Globus pallidus (tissue), 1 donor: ENCODE measurements at regions not wholly inside any gene's neighbourhood (a gene's known extent, or its start where the extent isn't known, plus 50 kb on each side); places are given as distances from the start of the nearest gene placed in this dataset.

Experiments used
- DNase-seq: peaks from one replicate; pipeline ENCODE4 v3.0.0-alpha.2; 2015; ENCODE audit warnings: low spot score

- no peak for DNase-seq
Observed at GRCh38 chr7:35581605-35582210, 113.2 kb downstream of the HERPUD2 start.

GRCh38 chr7:35576031-35576573 is 118.8 kb downstream of the HERPUD2 start:
- DNase-seq, result peak; percentile 47

- DNase-seq, result peak; percentile 31
Observed at GRCh38 chr7:35571611-35572240, 123.2 kb downstream of the HERPUD2 start.

- DNase-seq, result no peak
Observed at GRCh38 chr7:35570937-35571336, 124.0 kb downstream of the HERPUD2 start.

DNA sequence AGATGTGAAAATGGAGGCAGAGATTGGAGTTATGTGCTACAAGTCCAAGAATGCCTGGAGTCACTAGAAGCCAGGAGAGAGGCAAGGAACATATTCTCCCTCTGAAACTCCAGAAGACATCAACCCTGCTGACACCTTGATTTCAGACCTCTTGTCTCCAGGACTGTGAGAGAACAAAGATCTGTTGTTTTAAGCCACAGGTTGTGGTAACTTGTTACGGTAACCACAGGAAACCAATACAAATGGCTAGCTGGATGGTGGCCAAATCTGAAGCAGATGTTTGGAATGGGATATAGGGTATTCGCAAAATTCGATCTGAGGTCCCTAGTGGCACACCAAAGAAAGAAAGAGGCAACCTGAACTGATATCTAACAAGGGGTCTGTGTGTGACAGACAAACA is 129.0 kb downstream of the HERPUD2 start:
- no peak for DNase-seq

GRCh38 chr7:35558841-35559240 is 136.1 kb downstream of the HERPUD2 start:
- DNase-seq, result no peak

GRCh38 chr7:35556515-35557471 is 138.1 kb downstream of the HERPUD2 start:
- DNase-seq, result peak; percentile 2

- DNase-seq, result no peak
Observed at GRCh38 chr7:35555934-35556333, 139.0 kb downstream of the HERPUD2 start.

GRCh38 chr7:35555386-35555785 is 139.5 kb downstream of the HERPUD2 start:
- DNase-seq, result no peak

- DNase-seq, result no peak
Observed at GRCh38 chr7:35553519-35553918, 141.4 kb downstream of the HERPUD2 start.

DNA sequence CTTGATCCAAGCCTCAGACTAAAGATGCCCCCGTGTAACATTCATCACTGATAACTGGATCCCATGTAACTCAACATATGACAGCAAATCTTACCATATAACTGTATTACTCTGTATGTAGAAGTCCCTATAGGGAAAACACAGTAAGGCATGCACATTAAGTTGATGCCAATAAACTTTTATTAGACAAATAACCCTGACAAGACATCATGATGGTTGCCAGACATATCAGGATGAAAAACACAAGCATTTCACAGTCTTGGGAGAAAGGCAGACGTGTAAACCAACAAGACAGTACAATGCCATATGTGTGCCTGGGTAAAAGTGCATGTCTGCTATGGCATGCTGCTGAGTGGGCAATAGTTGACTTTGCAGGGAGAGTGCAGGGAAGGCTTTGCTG is 142.2 kb downstream of the HERPUD2 start:
- no peak for DNase-seq

DNA sequence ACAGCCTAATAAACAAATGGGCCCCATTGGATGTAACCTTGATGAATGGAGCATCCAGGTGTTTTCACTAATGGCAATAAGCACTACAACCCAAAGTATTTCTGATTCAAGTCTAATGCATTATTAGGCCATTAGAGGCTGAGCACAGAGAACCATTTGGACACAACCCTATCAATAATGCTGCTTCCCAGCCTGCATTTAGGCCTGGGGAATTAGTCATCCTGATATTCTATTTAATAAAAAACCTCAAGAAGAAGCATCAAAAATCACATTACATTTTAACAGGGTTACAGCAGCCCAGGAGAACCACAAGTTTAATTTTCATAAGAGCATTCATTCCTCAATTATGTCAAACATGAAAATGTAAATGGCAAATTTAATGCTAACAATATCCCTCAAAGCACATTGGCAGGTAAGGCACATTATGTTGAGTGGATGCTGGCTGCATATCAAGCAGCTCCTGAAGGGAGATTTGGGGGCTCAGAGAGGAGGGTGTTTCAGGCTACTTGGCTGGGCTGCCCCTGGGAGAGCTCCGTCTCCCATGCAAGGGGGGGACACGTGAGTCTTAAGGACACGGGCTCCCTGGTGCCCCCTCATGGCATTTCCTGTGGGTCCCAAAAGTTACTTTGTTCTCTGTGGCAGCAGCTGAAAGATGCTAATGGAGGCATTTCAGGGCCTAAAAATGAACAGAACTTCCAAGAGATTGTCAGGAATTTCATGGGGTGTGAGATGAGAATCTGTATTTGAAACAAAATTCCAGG is 143.4 kb downstream of the HERPUD2 start:
- DNase-seq, result no peak

DNA sequence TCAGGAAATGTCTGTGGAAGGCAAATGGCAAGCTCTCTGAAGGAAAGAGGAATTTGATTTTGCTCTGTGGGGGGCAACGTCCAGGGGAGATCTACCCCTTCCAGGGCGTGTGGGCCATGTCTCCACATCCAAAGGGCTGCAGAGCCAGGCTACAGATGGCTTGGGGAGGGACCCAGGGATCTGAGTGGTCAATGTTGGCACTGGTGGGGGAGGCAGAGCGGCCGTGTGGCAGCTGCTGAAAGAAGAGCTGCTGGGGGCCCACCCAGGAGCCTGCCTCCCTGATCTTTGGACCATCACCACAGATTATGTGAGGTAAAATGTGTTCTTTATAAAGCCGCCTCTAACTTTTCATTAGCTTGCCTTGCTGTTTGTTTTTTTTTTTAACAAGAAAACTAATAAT is 144.1 kb downstream of the HERPUD2 start:
- DNase-seq, result no peak

DNA sequence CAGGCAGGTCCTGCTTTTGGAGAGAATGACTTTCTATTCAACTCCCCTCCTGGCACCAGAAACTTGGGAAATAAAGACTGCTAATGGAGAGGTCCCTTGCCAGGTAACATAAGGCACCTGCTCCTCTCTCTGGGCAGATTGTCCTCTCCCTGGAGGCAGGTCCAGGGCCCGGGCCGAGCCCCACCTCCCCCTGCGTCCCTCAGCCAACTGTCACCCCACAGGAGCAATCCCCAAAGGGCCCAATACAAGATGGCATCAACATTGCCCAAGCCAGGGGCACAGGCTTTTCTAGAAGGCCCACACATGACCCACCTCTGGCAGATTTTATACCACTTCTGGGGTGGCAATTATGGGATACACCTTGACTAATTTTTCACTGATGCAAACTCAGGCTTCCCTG is 145.2 kb downstream of the HERPUD2 start:
- DNase-seq, result no peak

GRCh38 chr7:35548291-35548690 is 146.6 kb downstream of the HERPUD2 start:
- DNase-seq, result no peak

GRCh38 chr7:35546691-35547429 is 148.1 kb downstream of the HERPUD2 start:
- no peak for DNase-seq

- no peak for DNase-seq
Observed at GRCh38 chr7:35545831-35546230, 149.1 kb downstream of the HERPUD2 start.

DNA sequence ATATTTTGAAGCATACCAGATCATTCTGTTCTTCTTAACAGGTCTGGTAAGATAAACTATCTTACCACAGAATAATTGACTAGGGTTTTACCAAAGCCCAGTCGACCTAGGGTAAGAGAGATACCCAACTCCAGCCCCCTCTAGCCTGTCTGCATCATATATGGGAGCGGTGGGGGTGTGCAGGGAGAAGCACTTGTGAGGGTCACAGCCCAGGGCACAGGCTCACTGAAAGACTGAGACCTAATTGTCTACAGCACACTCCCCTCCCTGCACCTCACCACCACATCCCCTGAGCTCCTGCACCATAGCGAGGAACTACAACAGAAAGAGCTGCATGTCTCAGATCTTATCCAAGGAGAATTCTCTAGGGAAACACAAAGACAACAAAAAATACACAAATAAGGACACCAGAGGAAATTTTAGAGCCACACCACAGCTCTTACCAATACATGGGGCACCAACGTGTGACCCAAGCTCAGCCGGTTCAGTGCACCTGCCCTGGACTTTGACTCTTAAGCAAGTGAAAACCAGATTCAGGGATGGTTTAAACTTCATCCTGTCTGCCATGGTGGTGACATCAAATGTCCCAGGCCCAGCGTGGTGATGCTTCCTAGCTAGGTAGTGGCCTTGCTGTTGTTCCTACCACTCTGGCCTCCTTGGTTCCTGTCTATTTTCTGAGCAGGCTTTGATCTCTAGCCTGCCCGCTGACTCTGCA is 150.8 kb downstream of the HERPUD2 start:
- DNase-seq, result no peak

- DNase-seq, result peak; percentile 52
Observed at GRCh38 chr7:35537067-35538023, 157.6 kb downstream of the HERPUD2 start.
